HEK293 (cell line): ENCODE measurements at regions not wholly inside any gene's neighbourhood (a gene's known extent, or its start where the extent isn't known, plus 50 kb on each side); places are given as distances from the start of the nearest gene placed in this dataset.

Experiments
- CTCF ChIA-PET: fragments of 350-600 bp; formaldehyde crosslinking; extraction: SDS; loops from one replicate; lab custom pipeline; 2021; ENCODE audit warnings: antibody characterized with exemption; lab: Yijun Ruan, JAX
- POLR2A ChIA-PET: fragments of 300-600 bp; formaldehyde crosslinking; extraction: SDS; loops from one replicate; lab custom pipeline; 2020; ENCODE audit warnings: antibody characterized with exemption, inconsistent platforms; lab: Yijun Ruan, JAX
- H3K27ac ChIP-seq: fragments of 200-500 bp; sonication (Bioruptor generic); 2 replicates; pipeline ENCODE4 v1.5.1; 2014; ENCODE audit warnings: low read depth, low read length, control low read depth, inconsistent platforms; ENCODE audit errors: extremely low read depth
- H3K36me3 ChIP-seq, 2 experiments: fragments of 200-500 bp in 1 of 2; sonication (Bioruptor generic) in 1 of 2; 1 replicate in 1 of 2; 2 replicates in 1 of 2; pipeline ENCODE4 v1.5.1; 2014 to 2017; ENCODE audit warnings: inconsistent platforms in 2 of 2, low read length in 2 of 2; ENCODE audit not compliant: control insufficient read depth in 2 of 2, insufficient read depth in 1 of 2
- H3K4me1 ChIP-seq: fragments of 200-500 bp; sonication (Bioruptor generic); 2 replicates; pipeline ENCODE4 v1.5.1; 2014; ENCODE audit warnings: mild to moderate bottlenecking, low read length, inconsistent platforms; ENCODE audit not compliant: control insufficient read depth, insufficient read depth
- H3K4me3 ChIP-seq: 2 replicates; pipeline ENCODE4 v1.5.1; 2011; ENCODE audit warnings: low read depth, mild to moderate bottlenecking, control low read depth, low read length, moderate library complexity
- H3K9me3 ChIP-seq: fragments of 200-500 bp; sonication (Bioruptor generic); 2 replicates; pipeline ENCODE4 v1.5.1; 2014; ENCODE audit warnings: low read depth, low read length, inconsistent platforms; ENCODE audit not compliant: control insufficient read depth, insufficient read depth
- GLI4 ChIP-seq: fragments of 450-650 bp; formaldehyde crosslinking; IDR thresholded peaks from 2 replicates; pipeline ENCODE4 v1.5.1; 2016; ENCODE audit warnings: missing biosample characterization, missing genetic modification characterization
- MYNN ChIP-seq: fragments of 450-650 bp; formaldehyde crosslinking; IDR thresholded peaks from 2 replicates; pipeline ENCODE4 v1.5.1; 2016; ENCODE audit warnings: missing biosample characterization, missing genetic modification characterization, borderline replicate concordance
- OVOL3 ChIP-seq: fragments of 450-650 bp; formaldehyde crosslinking; IDR thresholded peaks from 2 replicates; pipeline ENCODE4 v1.5.1; 2016; ENCODE audit warnings: missing biosample characterization, missing genetic modification characterization
- PBX3 ChIP-seq: sonication (generic); formaldehyde crosslinking; IDR thresholded peaks from 2 replicates; pipeline ENCODE4 v1.8.1; 2022; ENCODE audit warnings: mild to moderate bottlenecking, moderate library complexity, missing genetic modification reagents
- YY2 ChIP-seq: fragments of 450-650 bp; formaldehyde crosslinking; IDR thresholded peaks from 2 replicates; pipeline ENCODE4 v1.5.1; 2016; ENCODE audit warnings: missing biosample characterization, missing genetic modification characterization
- ZBTB21 ChIP-seq: fragments of 450-650 bp; formaldehyde crosslinking; IDR thresholded peaks from 2 replicates; pipeline ENCODE4 v1.5.1; 2017; ENCODE audit warnings: missing biosample characterization, missing genetic modification characterization
- ZBTB44 ChIP-seq: fragments of 450-650 bp; IDR thresholded peaks from 2 replicates; pipeline ENCODE4 v1.5.1; 2018; ENCODE audit warnings: missing biosample characterization, mild to moderate bottlenecking, missing genetic modification characterization
- ZFP3 ChIP-seq: fragments of 450-650 bp; formaldehyde crosslinking; IDR thresholded peaks from 2 replicates; pipeline ENCODE4 v1.5.1; 2016; ENCODE audit warnings: low read depth, missing biosample characterization, missing genetic modification characterization
- ZNF114 ChIP-seq: fragments of 450-650 bp; formaldehyde crosslinking; IDR thresholded peaks from 2 replicates; pipeline ENCODE4 v1.5.0; 2017; ENCODE audit warnings: missing biosample characterization, missing genetic modification characterization
- ZNF155 ChIP-seq: fragments of 450-650 bp; formaldehyde crosslinking; IDR thresholded peaks from 2 replicates; pipeline ENCODE4 v1.5.1; 2016; ENCODE audit warnings: missing biosample characterization, missing genetic modification characterization
- ZNF169 ChIP-seq: fragments of 450-650 bp; formaldehyde crosslinking; IDR thresholded peaks from 2 replicates; pipeline ENCODE4 v1.5.1; 2016; ENCODE audit warnings: missing biosample characterization, missing genetic modification characterization
- ZNF266 ChIP-seq: fragments of 450-650 bp; formaldehyde crosslinking; IDR thresholded peaks from 2 replicates; pipeline ENCODE4 v1.5.1; 2016; ENCODE audit warnings: missing biosample characterization, missing genetic modification characterization, low read depth
- ZNF280C ChIP-seq: fragments of 450-650 bp; formaldehyde crosslinking; IDR thresholded peaks from 2 replicates; pipeline ENCODE4 v1.5.1; 2016; ENCODE audit warnings: missing biosample characterization, missing genetic modification characterization
- ZNF350 ChIP-seq: fragments of 450-650 bp; formaldehyde crosslinking; IDR thresholded peaks from 2 replicates; pipeline ENCODE4 v1.5.0; 2017; ENCODE audit warnings: missing biosample characterization, mild to moderate bottlenecking, missing genetic modification characterization
- ZNF473 ChIP-seq: fragments of 450-650 bp; formaldehyde crosslinking; IDR thresholded peaks from 2 replicates; pipeline ENCODE4 v1.5.1; 2017; ENCODE audit warnings: missing biosample characterization, missing genetic modification characterization
- ZNF501 ChIP-seq: fragments of 450-650 bp; formaldehyde crosslinking; IDR thresholded peaks from 2 replicates; pipeline ENCODE4 v1.5.1; 2016; ENCODE audit warnings: missing biosample characterization, missing genetic modification characterization
- ZNF514 ChIP-seq: fragments of 450-650 bp; formaldehyde crosslinking; IDR thresholded peaks from 2 replicates; pipeline ENCODE4 v1.5.1; 2016; ENCODE audit warnings: missing biosample characterization, missing genetic modification characterization
- ZNF571 ChIP-seq: fragments of 450-650 bp; formaldehyde crosslinking; IDR thresholded peaks from 2 replicates; pipeline ENCODE4 v1.5.0; 2017; ENCODE audit warnings: missing biosample characterization, missing genetic modification characterization
- ZNF623 ChIP-seq: fragments of 450-650 bp; formaldehyde crosslinking; IDR thresholded peaks from 2 replicates; pipeline ENCODE4 v1.5.1; 2016; ENCODE audit warnings: missing biosample characterization, missing genetic modification characterization
- ZNF692 ChIP-seq: fragments of 450-650 bp; formaldehyde crosslinking; IDR thresholded peaks from 2 replicates; pipeline ENCODE4 v1.5.1; 2016; ENCODE audit warnings: missing biosample characterization, missing genetic modification characterization
- ZNF830 ChIP-seq: fragments of 450-650 bp; IDR thresholded peaks from 2 replicates; pipeline ENCODE4 v1.5.0; 2018; ENCODE audit warnings: missing biosample characterization, missing genetic modification characterization, low read depth, mild to moderate bottlenecking, moderate library complexity
- ZSCAN23 ChIP-seq: fragments of 450-650 bp; formaldehyde crosslinking; IDR thresholded peaks from 2 replicates; pipeline ENCODE4 v1.5.1; 2016; ENCODE audit warnings: missing biosample characterization, missing genetic modification characterization
- ZXDB ChIP-seq: fragments of 450-650 bp; formaldehyde crosslinking; IDR thresholded peaks from 2 replicates; pipeline ENCODE4 v1.5.1; 2016; ENCODE audit warnings: missing biosample characterization, missing genetic modification characterization
- TF ChIP-seq, protein P1 (sequence below): fragments of 450-650 bp; formaldehyde crosslinking; IDR thresholded peaks from 2 replicates; pipeline ENCODE4 v1.5.1; 2016; ENCODE audit warnings: missing biosample characterization, missing genetic modification characterization

DNA sequence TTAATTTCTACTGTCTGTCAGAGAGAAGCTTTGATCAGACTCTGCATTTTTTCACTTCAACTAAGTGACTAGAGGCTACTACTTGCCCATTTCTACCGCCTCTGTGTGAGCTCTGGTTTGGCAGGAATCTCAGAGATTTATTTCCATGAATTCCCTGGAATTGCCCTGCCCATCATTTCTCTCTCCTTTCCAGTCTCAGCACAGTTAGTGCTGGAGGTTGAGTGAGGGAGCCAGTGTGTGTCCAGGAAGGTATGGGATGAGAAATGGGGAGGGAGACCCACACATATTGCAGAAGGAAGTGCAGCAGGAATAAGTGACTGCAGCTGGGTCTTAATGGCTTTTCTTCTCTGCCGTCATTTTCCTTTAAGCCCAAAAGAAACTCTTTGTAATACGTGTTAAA is 443.1 kb upstream of the ZNF462 start:
- no peaks in the 10 kb centered on the region for H3K36me3 ChIP-seq
- no peaks in the 10 kb centered on the region for H3K9me3 ChIP-seq
- TF ChIP-seq ZSCAN23 (tag by site-specific recombination) (no peak), OVOL3 (tag by site-specific recombination) (no peak), ZBTB44 (no peak), ZNF266 (tag by site-specific recombination) (no peak), ZNF623 (tag by site-specific recombination) (no peak), PBX3 (no peak), ZNF155 (tag by site-specific recombination) (no peak), ZNF473 (tag by site-specific recombination) (no peak), GLI4 (no peak), ZNF830 (no peak), ZNF571 (tag by site-specific recombination) (no peak), MYNN (tag by site-specific recombination) (no peak)
- TF ChIP-seq, protein P1, sequence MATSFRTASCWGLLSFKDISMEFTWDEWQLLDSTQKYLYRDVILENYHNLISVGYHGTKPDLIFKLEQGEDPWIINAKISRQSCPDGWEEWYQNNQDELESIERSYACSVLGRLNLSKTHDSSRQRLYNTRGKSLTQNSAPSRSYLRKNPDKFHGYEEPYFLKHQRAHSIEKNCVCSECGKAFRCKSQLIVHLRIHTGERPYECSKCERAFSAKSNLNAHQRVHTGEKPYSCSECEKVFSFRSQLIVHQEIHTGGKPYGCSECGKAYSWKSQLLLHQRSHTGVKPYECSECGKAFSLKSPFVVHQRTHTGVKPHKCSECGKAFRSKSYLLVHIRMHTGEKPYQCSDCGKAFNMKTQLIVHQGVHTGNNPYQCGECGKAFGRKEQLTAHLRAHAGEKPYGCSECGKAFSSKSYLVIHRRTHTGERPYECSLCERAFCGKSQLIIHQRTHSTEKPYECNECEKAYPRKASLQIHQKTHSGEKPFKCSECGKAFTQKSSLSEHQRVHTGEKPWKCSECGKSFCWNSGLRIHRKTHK (tag by site-specific recombination), result no peak
- H3K4me1 ChIP-seq, result no peaks in the 10 kb centered on the region
- CTCF ChIA-PET, result no interaction called here
- no peak overlapping the region for H3K4me3 ChIP-seq
- POLR2A ChIA-PET, result interaction anchor here (0.5 to 0.6 kb wide), 2 partner anchors 19 to 29 kb away, joined by 3 read pairs; no protein-coding TSS in a partner anchor
- no peak overlapping the region for H3K27ac ChIP-seq

DNA sequence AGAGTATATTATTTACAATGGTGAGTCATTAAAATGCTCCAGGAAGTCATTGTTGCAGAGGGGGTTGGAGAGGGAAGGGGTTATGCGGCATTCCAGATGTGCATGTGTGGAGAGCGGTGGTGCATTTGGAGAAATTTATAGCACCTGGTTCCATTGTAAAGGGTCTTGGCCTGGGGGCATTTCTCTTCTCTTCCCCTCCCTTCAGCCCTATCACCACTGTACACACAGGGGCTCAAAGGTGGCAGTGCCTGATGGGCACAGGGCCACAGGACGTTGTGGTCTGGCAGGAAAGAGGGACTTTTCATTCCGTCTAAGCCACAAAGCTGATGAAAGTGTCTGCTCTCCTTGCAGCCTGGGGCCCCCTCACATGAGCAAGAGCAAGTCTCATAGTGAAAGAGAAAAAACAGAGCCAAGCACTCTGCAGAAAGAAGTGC is 442.4 kb upstream of the ZNF462 start:
- no peaks in the 10 kb centered on the region for H3K4me1 ChIP-seq
- no peak overlapping the region for H3K4me3 ChIP-seq
- no peaks in the 10 kb centered on the region for H3K9me3 ChIP-seq
- POLR2A ChIA-PET, result interaction anchor here (0.5 kb wide), 1 partner anchor 28 kb away, joined by 3 read pairs; no protein-coding TSS in a partner anchor
- H3K27ac ChIP-seq, result no peak overlapping the region
- H3K36me3 ChIP-seq, result no peaks in the 10 kb centered on the region
- CTCF ChIA-PET, result no interaction called here
- TF ChIP-seq ZNF280C (tag by site-specific recombination) (no peak), ZNF350 (no peak), ZNF114 (tag by site-specific recombination) (no peak), ZFP3 (tag by site-specific recombination) (no peak)

DNA sequence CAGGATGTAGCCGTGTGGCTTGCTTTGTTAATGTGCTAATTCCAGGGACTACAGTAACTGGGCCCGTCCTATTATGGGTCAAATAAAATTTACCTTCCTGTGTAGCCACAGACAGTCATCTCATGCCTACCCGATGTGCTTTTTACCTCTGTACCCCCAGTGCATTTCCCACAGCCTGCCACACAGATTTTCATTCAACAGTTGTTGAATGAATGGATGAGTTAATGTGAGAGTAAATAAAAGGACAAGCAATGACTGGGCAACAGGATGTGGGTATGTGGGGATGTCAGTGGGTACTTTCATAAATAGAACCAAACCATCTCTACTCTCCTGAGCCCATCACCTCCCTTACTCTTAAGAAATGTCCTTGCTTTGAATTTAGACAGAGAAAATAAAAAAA is 441.2 kb upstream of the ZNF462 start:
- ChIA-PET POLR2A (no interaction called here), CTCF (no interaction called here)
- Histone ChIP-seq H3K9me3 (no peaks in the 10 kb centered on the region), H3K4me1 (no peaks in the 10 kb centered on the region), H3K36me3 (no peaks in the 10 kb centered on the region), H3K4me3 (no peak overlapping the region), H3K27ac (no peak overlapping the region)
- TF ChIP-seq ZNF692 (tag by site-specific recombination) (no peak), ZXDB (no peak), MYNN (tag by site-specific recombination) (no peak), ZNF501 (no peak), ZNF514 (tag by site-specific recombination) (no peak), YY2 (tag by site-specific recombination) (no peak), ZNF169 (tag by site-specific recombination) (no peak), ZBTB21 (tag by site-specific recombination) (no peak)
